ENCODE measurements at regions not wholly inside any gene's neighbourhood (a gene's known extent, or its start where the extent isn't known, plus 50 kb on each side); places are given as distances from the start of the nearest gene placed in this dataset.

GRCh38 chr1:48082271-48082962 lies 85.2 kb upstream of the TRABD2B start:
- CTCF ChIA-PET, result no interaction called here
- no CpG with 5 or more reads among the region's 6 CpGs for WGBS, 2 experiments (ENCODE audit: extremely low coverage in 2 of 2, insufficient read length in 1 of 2)
- Histone ChIP-seq H2BK20ac (ENCODE audit: low read depth, low read length) (no peak overlapping the region), H3K4me3 (ENCODE audit: insufficient read depth, low read depth, low read length) (no peak overlapping the region), H2BK15ac (ENCODE audit: low read depth, low read length) (no peak overlapping the region), H4K91ac (ENCODE audit: insufficient read depth, low read depth, low read length) (no peak overlapping the region), H3K27me3 (ENCODE audit: control insufficient read depth, insufficient read depth, low read length) (no peaks in the 10 kb centered on the region), H3K9me1 (ENCODE audit: insufficient read depth, low read length) (no peaks in the 10 kb centered on the region), H3K4ac (ENCODE audit: low read depth, low read length) (no peak overlapping the region), H2BK120ac (ENCODE audit: low read depth, low read length) (no peak overlapping the region), H3K18ac (ENCODE audit: low read depth, low read length) (no peak overlapping the region), H4K20me1 (ENCODE audit: insufficient read depth, low read length) (no peaks in the 10 kb centered on the region), H3K36me3 (ENCODE audit: control insufficient read depth, insufficient read depth, low read length) (no peaks in the 10 kb centered on the region), H4K5ac (ENCODE audit: low read depth, low read length) (no peak overlapping the region), H3K56ac (ENCODE audit: extremely low read depth, insufficient read depth, low read length) (no peak overlapping the region), H2AK5ac (ENCODE audit: low read depth, low read length) (no peak overlapping the region), H3K4me2 (ENCODE audit: low read depth, low read length) (no peak overlapping the region), H3K14ac (replicated peaks; ENCODE audit: low read depth, low read length) (no peak overlapping the region), H3K27ac (ENCODE audit: insufficient read depth, low read length) (no peak overlapping the region), H2AFZ (replicated peaks; ENCODE audit: low read length, poor library complexity) (no peak overlapping the region), H4K8ac (ENCODE audit: low read depth in 2 of 2, low read length in 2 of 2) (no peak overlapping the region), H3K79me1 (ENCODE audit: low read depth in 1 of 2, low read length in 2 of 2) (no peaks in the 10 kb centered on the region), H3K9me3 (ENCODE audit: control insufficient read depth, insufficient read depth, low read length) (no peaks in the 10 kb centered on the region), H2BK5ac (ENCODE audit: low read depth, low read length, poor library complexity, severe bottlenecking) (no peak overlapping the region), H3K23ac (ENCODE audit: low read depth, low read length) (no peak overlapping the region), H3K9ac (ENCODE audit: low read depth, low read length) (no peak overlapping the region), H2AK9ac (replicated peaks; ENCODE audit: low read depth, low read length, poor library complexity) (no peak overlapping the region), H3K4me1 (ENCODE audit: control insufficient read depth, insufficient read depth, low read length) (no peaks in the 10 kb centered on the region)
- ATAC-seq (ENCODE audit: low read depth) (no peak), DNase-seq (no peak)
- no peak for TF ChIP-seq FOS (IDR thresholded peaks at IDR 0.05; ENCODE audit: low read depth, low read length)
- TF ChIP-seq MXI1 (IDR thresholded peaks at IDR 0.05; ENCODE audit: borderline replicate concordance, low read depth, low read length), result no peak
- TF ChIP-seq CEBPB (IDR thresholded peaks at IDR 0.05; ENCODE audit: low read depth, low read length), result no peak
- no peak for TF ChIP-seq RAD21 (IDR thresholded peaks at IDR 0.05; ENCODE audit: low read length)
- TF ChIP-seq RFX5 (IDR thresholded peaks at IDR 0.05; ENCODE audit: low read depth, low read length), result no peak
- TF ChIP-seq ELK1 (IDR thresholded peaks at IDR 0.05; ENCODE audit: borderline replicate concordance, low read depth, low read length), result no peak
- TF ChIP-seq POLR2A (IDR thresholded peaks at IDR 0.05; ENCODE audit: low read depth, low read length), result no peak
- no peak for TF ChIP-seq MAZ (IDR thresholded peaks at IDR 0.05; ENCODE audit: borderline replicate concordance, low read depth, low read length)
- TF ChIP-seq RCOR1 (IDR thresholded peaks at IDR 0.05; ENCODE audit: insufficient replicate concordance, low read length), result no peak
- no peak for TF ChIP-seq MAFK (IDR thresholded peaks at IDR 0.05; ENCODE audit: low read depth, low read length)
- TF ChIP-seq, protein P1, sequence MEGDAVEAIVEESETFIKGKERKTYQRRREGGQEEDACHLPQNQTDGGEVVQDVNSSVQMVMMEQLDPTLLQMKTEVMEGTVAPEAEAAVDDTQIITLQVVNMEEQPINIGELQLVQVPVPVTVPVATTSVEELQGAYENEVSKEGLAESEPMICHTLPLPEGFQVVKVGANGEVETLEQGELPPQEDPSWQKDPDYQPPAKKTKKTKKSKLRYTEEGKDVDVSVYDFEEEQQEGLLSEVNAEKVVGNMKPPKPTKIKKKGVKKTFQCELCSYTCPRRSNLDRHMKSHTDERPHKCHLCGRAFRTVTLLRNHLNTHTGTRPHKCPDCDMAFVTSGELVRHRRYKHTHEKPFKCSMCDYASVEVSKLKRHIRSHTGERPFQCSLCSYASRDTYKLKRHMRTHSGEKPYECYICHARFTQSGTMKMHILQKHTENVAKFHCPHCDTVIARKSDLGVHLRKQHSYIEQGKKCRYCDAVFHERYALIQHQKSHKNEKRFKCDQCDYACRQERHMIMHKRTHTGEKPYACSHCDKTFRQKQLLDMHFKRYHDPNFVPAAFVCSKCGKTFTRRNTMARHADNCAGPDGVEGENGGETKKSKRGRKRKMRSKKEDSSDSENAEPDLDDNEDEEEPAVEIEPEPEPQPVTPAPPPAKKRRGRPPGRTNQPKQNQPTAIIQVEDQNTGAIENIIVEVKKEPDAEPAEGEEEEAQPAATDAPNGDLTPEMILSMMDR (conservative IDR thresholded peaks at IDR 0.05; ENCODE audit: low read depth, low read length), result no peak
- TF ChIP-seq NFE2L2 (IDR thresholded peaks at IDR 0.05; ENCODE audit: low read depth, low read length), result no peak
- TF ChIP-seq USF2 (IDR thresholded peaks at IDR 0.05; ENCODE audit: low read depth, low read length), result no peak
- no peak for TF ChIP-seq CHD1 (IDR thresholded peaks at IDR 0.05; ENCODE audit: low read depth, low read length)
- no peak for TF ChIP-seq BHLHE40 (IDR thresholded peaks at IDR 0.05; ENCODE audit: low read depth, low read length)
- TF ChIP-seq SMC3 (IDR thresholded peaks at IDR 0.05; ENCODE audit: low read depth, low read length), result no peak
- BruUV-seq (replicated peaks), result no TSS peak
- POLR2A ChIA-PET (ENCODE audit: unreplicated experiment), result no interaction called here
- in situ Hi-C loops (cut with MboI; ENCODE audit: low sequenced_read_pairs) (no loop called here), intact Hi-C loops (cut with micrococcal nuclease) (no loop called here), dilution Hi-C loops (cut with HindIII; ENCODE audit: low sequenced_read_pairs, unreplicated experiment) (no loop called here)

Data from IMR-90 (cell line).